ENCODE measurements at regions not wholly inside any gene's neighbourhood (a gene's known extent, or its start where the extent isn't known, plus 50 kb on each side); places are given as distances from the start of the nearest gene placed in this dataset.

- TF ChIP-seq, protein P1, sequence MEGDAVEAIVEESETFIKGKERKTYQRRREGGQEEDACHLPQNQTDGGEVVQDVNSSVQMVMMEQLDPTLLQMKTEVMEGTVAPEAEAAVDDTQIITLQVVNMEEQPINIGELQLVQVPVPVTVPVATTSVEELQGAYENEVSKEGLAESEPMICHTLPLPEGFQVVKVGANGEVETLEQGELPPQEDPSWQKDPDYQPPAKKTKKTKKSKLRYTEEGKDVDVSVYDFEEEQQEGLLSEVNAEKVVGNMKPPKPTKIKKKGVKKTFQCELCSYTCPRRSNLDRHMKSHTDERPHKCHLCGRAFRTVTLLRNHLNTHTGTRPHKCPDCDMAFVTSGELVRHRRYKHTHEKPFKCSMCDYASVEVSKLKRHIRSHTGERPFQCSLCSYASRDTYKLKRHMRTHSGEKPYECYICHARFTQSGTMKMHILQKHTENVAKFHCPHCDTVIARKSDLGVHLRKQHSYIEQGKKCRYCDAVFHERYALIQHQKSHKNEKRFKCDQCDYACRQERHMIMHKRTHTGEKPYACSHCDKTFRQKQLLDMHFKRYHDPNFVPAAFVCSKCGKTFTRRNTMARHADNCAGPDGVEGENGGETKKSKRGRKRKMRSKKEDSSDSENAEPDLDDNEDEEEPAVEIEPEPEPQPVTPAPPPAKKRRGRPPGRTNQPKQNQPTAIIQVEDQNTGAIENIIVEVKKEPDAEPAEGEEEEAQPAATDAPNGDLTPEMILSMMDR (IDR thresholded peaks at IDR 0.05) = no peak
These were observed 339.9 kb downstream of the CCSER2 start for GRCh38 chr10:84668186-84668763.

GRCh38 chr10:84675060-84675459 is 346.7 kb downstream of the CCSER2 start:
- TF ChIP-seq, protein P1 (IDR thresholded peaks at IDR 0.05) = no peak

DNA sequence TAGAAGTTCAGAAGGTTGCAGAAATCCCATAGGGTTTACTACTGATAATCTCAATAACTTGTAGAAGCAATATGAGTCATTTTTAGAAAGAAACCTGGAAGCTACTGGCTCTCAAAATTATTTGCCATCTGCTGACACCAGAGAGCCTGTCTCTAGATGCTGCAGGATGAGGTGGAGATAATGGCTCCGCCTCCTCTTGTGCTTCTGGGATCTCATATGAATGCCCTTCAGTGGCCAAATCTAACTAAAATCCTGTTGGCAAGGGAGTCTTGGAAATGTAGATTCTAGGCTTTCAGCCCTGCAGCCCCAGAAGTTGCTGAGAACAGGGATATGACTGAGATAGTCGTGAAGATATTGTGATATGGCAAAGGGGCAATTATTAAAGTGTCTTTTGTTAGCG is 348.1 kb downstream of the CCSER2 start:
- TF ChIP-seq, protein P1 (IDR thresholded peaks at IDR 0.05) = no peak

DNA sequence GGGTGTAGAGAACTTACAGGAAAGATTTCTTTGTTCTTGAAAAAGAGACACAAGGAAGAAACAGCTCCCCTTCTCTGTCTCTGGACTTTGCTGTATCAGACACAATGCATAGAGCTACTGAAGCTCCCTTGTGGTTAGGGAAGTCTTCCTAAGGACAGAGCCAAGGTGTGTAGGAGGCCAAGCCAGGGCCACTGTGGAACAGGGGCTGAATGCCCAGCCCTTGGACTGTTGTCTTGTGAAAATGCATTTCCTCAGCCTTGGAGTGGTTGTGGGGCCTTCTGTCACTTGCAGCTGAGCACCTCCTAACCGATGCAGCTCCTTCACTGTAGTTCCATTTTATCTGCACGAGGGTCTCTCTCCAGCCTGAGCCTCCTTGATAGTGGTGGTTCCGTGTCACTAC is 353.4 kb downstream of the CCSER2 start:
- TF ChIP-seq, protein P1 (IDR thresholded peaks at IDR 0.05) = no peak

DNA sequence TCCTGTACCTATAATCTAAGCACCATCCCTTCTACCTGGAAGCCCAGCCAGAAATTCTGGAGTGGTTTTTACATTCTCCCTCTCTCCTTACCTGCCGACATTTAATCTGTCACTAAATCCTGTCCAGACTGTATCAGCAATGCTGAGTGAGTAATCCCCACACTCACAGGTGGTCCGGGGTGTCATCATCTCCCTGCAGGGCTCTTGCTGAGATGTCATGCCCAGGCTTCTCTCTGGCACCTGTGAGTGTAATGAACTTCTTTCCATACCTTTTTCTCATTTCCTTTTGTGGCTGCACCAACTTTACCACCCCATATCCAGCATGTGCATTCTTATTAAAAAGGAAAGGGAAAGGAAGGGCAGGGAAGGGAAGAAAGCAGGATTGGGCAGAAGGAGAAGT is 355.2 kb downstream of the CCSER2 start:
- TF ChIP-seq, protein P1 (IDR thresholded peaks at IDR 0.05) = no peak

- TF ChIP-seq, protein P1 (IDR thresholded peaks at IDR 0.05) = no peak
These were observed 355.8 kb downstream of the CCSER2 start for GRCh38 chr10:84683980-84684740.

DNA sequence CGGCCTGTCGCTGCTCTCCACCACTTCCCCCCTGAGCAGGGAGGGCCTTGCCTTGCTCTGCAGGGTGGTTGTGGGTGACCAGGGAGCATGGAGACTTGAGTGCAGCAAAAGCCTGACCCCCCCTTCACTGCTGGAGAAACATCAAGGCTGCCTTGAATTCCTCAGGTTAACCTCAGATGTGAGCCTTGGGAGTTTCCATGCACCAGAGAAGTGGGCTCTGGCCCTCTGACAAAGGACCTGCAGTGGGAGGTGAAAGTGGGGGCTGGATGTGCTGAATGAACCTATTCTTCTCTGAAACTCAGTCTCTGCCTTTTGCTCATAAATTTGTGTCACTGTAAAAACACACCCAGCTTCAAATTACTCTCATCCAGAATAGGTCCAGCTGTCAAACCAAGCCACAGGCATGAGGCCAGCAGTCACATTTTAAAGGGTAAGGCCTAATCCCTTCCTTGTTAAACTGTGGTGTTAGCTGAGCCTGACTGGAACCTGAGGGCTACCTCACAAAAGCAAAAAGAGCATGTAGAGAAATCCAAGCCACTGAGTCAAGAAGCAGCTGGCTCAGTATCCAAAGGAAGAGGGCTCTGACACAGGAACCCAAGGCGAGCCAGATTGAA is 356.8 kb downstream of the CCSER2 start:
- TF ChIP-seq, protein P1 (IDR thresholded peaks at IDR 0.05) = no peak

Measured in LNCAP (cell line).